ENCODE measurements at regions not wholly inside any gene's neighbourhood (a gene's known extent, or its start where the extent isn't known, plus 50 kb on each side); places are given as distances from the start of the nearest gene placed in this dataset.

DNA sequence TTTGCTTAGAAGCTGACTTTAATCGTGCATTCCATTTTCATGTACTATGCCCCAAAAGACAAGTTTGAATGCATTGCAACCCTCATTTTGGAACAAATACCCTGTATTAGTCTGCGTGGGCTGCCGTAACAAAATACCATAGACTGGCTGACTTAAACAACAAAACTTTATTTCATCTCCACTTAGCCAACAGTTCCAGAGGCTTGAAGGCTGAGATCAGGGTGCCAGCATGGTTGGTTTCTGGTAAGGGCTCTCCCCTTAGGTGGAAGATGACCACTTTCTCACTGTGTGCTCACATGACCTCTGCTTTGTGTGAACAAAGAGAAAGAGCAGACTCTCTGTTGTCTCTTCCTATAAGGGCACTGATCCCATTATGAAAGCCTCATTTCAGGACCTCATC, 431.7 kb upstream of the MAP3K7 start:
- H3K27me3 ChIP-seq (ENCODE audit: control insufficient read depth in 3 of 3, insufficient read depth in 3 of 3, low read length in 3 of 3) = no peaks in the 10 kb centered on the region
- no peaks in the 10 kb centered on the region for H3K9me3 ChIP-seq (ENCODE audit: control insufficient read depth in 3 of 3, low read length in 3 of 3)
- no peaks in the 10 kb centered on the region for H3K36me3 ChIP-seq (ENCODE audit: control insufficient read depth in 3 of 3, insufficient read depth in 3 of 3, low read length in 3 of 3)
- no peak overlapping the region for H3K9ac ChIP-seq (ENCODE audit: low read depth in 1 of 3, low read length in 3 of 3)
- no peak overlapping the region for H3K4me3 ChIP-seq (ENCODE audit: low read length in 3 of 3)
- H3K27ac ChIP-seq (ENCODE audit: low read depth, low read length) = no peak overlapping the region
- no peaks in the 10 kb centered on the region for H3K4me1 ChIP-seq (ENCODE audit: control insufficient read depth in 3 of 3, insufficient read depth in 3 of 3, low read length in 3 of 3)

- Histone ChIP-seq H3K4me1 (ENCODE audit: control insufficient read depth in 3 of 3, insufficient read depth in 3 of 3, low read length in 3 of 3) (no peaks in the 10 kb centered on the region), H3K27me3 (ENCODE audit: control insufficient read depth in 3 of 3, insufficient read depth in 3 of 3, low read length in 3 of 3) (no peaks in the 10 kb centered on the region), H3K4me3 (ENCODE audit: low read length in 3 of 3) (no peak overlapping the region), H3K9ac (ENCODE audit: low read depth in 1 of 3, low read length in 3 of 3) (no peak overlapping the region), H3K36me3 (ENCODE audit: control insufficient read depth in 3 of 3, insufficient read depth in 3 of 3, low read length in 3 of 3) (no peaks in the 10 kb centered on the region), H3K27ac (ENCODE audit: low read depth, low read length) (no peak overlapping the region), H3K9me3 (ENCODE audit: control insufficient read depth in 3 of 3, low read length in 3 of 3) (no peaks in the 10 kb centered on the region)
Measured at GRCh38 chr6:91013511-91013910, 426.6 kb upstream of the MAP3K7 start.

- Histone ChIP-seq H3K4me1 (ENCODE audit: control insufficient read depth in 3 of 3, insufficient read depth in 3 of 3, low read length in 3 of 3) (no peaks in the 10 kb centered on the region), H3K27ac (ENCODE audit: low read depth, low read length) (no peak overlapping the region), H3K9me3 (ENCODE audit: control insufficient read depth in 3 of 3, low read length in 3 of 3) (no peaks in the 10 kb centered on the region), H3K36me3 (ENCODE audit: control insufficient read depth in 3 of 3, insufficient read depth in 3 of 3, low read length in 3 of 3) (no peaks in the 10 kb centered on the region), H3K9ac (ENCODE audit: low read depth in 1 of 3, low read length in 3 of 3) (no peak overlapping the region), H3K4me3 (ENCODE audit: low read length in 3 of 3) (no peak overlapping the region), H3K27me3 (ENCODE audit: control insufficient read depth in 3 of 3, insufficient read depth in 3 of 3, low read length in 3 of 3) (no peaks in the 10 kb centered on the region)
Measured at GRCh38 chr6:90997076-90997475, 410.2 kb upstream of the MAP3K7 start.

- Histone ChIP-seq H3K9ac (ENCODE audit: low read depth in 1 of 3, low read length in 3 of 3) (no peak overlapping the region), H3K4me3 (ENCODE audit: low read length in 3 of 3) (no peak overlapping the region), H3K27me3 (ENCODE audit: control insufficient read depth in 3 of 3, insufficient read depth in 3 of 3, low read length in 3 of 3) (no peaks in the 10 kb centered on the region), H3K9me3 (ENCODE audit: control insufficient read depth in 3 of 3, low read length in 3 of 3) (no peaks in the 10 kb centered on the region), H3K4me1 (ENCODE audit: control insufficient read depth in 3 of 3, insufficient read depth in 3 of 3, low read length in 3 of 3) (no peaks in the 10 kb centered on the region), H3K27ac (ENCODE audit: low read depth, low read length) (no peak overlapping the region), H3K36me3 (ENCODE audit: control insufficient read depth in 3 of 3, insufficient read depth in 3 of 3, low read length in 3 of 3) (no peaks in the 10 kb centered on the region)
Measured at GRCh38 chr6:90993770-90994169, 406.9 kb upstream of the MAP3K7 start.

DNA sequence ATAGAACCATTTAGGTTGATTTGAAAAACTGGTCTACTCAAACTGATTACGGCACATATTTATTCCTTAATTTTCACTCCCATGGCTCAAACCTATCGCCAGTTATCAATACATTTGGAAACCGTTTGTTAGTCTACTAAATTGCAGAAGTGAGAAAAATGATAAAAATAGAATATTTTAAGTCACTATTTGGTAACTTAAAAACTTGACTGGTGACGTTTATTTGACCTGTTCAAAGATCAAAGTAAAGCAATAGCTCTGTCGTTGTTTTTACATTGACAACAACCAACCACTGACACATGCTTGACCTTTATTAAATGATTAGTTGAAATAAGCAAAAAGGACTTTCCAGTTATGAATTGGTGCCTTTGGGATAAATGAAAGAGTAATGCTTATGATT, 402.9 kb upstream of the MAP3K7 start:
- Histone ChIP-seq H3K27me3 (ENCODE audit: control insufficient read depth in 3 of 3, insufficient read depth in 3 of 3, low read length in 3 of 3) (no peaks in the 10 kb centered on the region), H3K27ac (ENCODE audit: low read depth, low read length) (no peak overlapping the region), H3K4me1 (ENCODE audit: control insufficient read depth in 3 of 3, insufficient read depth in 3 of 3, low read length in 3 of 3) (no peaks in the 10 kb centered on the region), H3K36me3 (ENCODE audit: control insufficient read depth in 3 of 3, insufficient read depth in 3 of 3, low read length in 3 of 3) (no peaks in the 10 kb centered on the region), H3K9me3 (ENCODE audit: control insufficient read depth in 3 of 3, low read length in 3 of 3) (no peaks in the 10 kb centered on the region), H3K4me3 (ENCODE audit: low read length in 3 of 3) (no peak overlapping the region), H3K9ac (ENCODE audit: low read depth in 1 of 3, low read length in 3 of 3) (no peak overlapping the region)

DNA sequence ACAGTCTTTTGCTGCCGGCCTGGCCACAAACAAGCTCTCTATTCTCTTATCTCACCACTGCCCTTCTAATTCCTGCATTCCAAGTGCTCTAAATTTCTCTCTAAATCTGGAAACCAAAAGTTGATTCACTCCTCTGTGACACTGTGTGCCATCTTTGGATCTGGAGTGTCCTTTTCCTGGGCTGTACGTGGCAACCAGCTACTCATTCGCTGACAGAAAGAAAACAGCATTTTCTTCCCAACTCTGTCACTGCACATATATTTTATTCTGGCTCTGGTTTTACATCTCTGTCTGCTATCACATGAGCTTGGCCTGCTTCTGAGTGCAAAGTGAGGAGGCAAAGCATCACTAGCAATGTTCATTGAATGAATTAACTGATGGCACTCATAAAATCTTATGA, 397.2 kb upstream of the MAP3K7 start:
- Histone ChIP-seq H3K27ac (ENCODE audit: low read depth, low read length) (no peak overlapping the region), H3K4me3 (ENCODE audit: low read length in 3 of 3) (no peak overlapping the region), H3K27me3 (ENCODE audit: control insufficient read depth in 3 of 3, insufficient read depth in 3 of 3, low read length in 3 of 3) (peaks cover 0 to 3% (median 0%) of the 10 kb centered on the region in 3 donors), H3K36me3 (ENCODE audit: control insufficient read depth in 3 of 3, insufficient read depth in 3 of 3, low read length in 3 of 3) (no peaks in the 10 kb centered on the region), H3K9ac (ENCODE audit: low read depth in 1 of 3, low read length in 3 of 3) (no peak overlapping the region), H3K4me1 (ENCODE audit: control insufficient read depth in 3 of 3, insufficient read depth in 3 of 3, low read length in 3 of 3) (no peaks in the 10 kb centered on the region), H3K9me3 (ENCODE audit: control insufficient read depth in 3 of 3, low read length in 3 of 3) (no peaks in the 10 kb centered on the region)

GRCh38 chr6:90983462-90983861, 396.6 kb upstream of the MAP3K7 start:
- Histone ChIP-seq H3K27ac (ENCODE audit: low read depth, low read length) (no peak overlapping the region), H3K9me3 (ENCODE audit: control insufficient read depth in 3 of 3, low read length in 3 of 3) (no peaks in the 10 kb centered on the region), H3K4me3 (ENCODE audit: low read length in 3 of 3) (no peak overlapping the region), H3K27me3 (ENCODE audit: control insufficient read depth in 3 of 3, insufficient read depth in 3 of 3, low read length in 3 of 3) (peaks cover 0 to 3% (median 0%) of the 10 kb centered on the region in 3 donors), H3K4me1 (ENCODE audit: control insufficient read depth in 3 of 3, insufficient read depth in 3 of 3, low read length in 3 of 3) (no peaks in the 10 kb centered on the region), H3K36me3 (ENCODE audit: control insufficient read depth in 3 of 3, insufficient read depth in 3 of 3, low read length in 3 of 3) (no peaks in the 10 kb centered on the region), H3K9ac (ENCODE audit: low read depth in 1 of 3, low read length in 3 of 3) (no peak overlapping the region)

DNA sequence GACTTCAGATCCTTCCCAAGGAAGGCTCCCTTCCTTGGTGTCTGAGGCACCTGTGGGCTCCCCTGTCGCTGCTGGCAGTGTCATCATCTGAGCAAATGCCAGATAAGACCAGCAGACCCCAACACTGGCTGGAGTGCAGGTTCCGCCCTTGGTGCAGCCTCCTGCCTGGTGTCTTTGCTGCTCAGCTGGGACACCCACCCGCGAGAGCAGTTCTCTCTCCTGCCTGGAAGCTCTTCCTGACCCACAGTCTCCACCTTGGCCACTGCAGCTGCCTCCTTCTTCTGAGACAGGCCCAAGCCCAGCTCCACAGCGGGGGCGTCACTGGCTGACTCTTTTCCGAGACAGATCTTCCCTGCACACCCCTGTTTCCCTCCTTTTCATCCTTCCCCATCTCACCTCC, 395.7 kb upstream of the MAP3K7 start:
- Histone ChIP-seq H3K4me3 (ENCODE audit: low read length in 3 of 3) (no peak overlapping the region), H3K9ac (ENCODE audit: low read depth in 1 of 3, low read length in 3 of 3) (no peak overlapping the region), H3K36me3 (ENCODE audit: control insufficient read depth in 3 of 3, insufficient read depth in 3 of 3, low read length in 3 of 3) (no peaks in the 10 kb centered on the region), H3K9me3 (ENCODE audit: control insufficient read depth in 3 of 3, low read length in 3 of 3) (no peaks in the 10 kb centered on the region), H3K27me3 (ENCODE audit: control insufficient read depth in 3 of 3, insufficient read depth in 3 of 3, low read length in 3 of 3) (peaks cover 0 to 3% (median 0%) of the 10 kb centered on the region in 3 donors), H3K4me1 (ENCODE audit: control insufficient read depth in 3 of 3, insufficient read depth in 3 of 3, low read length in 3 of 3) (no peaks in the 10 kb centered on the region), H3K27ac (ENCODE audit: low read depth, low read length) (no peak overlapping the region)

- Histone ChIP-seq H3K9me3 (ENCODE audit: control insufficient read depth in 3 of 3, low read length in 3 of 3) (no peaks in the 10 kb centered on the region), H3K4me1 (ENCODE audit: control insufficient read depth in 3 of 3, insufficient read depth in 3 of 3, low read length in 3 of 3) (no peaks in the 10 kb centered on the region), H3K27me3 (ENCODE audit: control insufficient read depth in 3 of 3, insufficient read depth in 3 of 3, low read length in 3 of 3) (peaks cover 0 to 3% (median 0%) of the 10 kb centered on the region in 3 donors), H3K9ac (ENCODE audit: low read depth in 1 of 3, low read length in 3 of 3) (no peak overlapping the region), H3K4me3 (ENCODE audit: low read length in 3 of 3) (no peak overlapping the region), H3K36me3 (ENCODE audit: control insufficient read depth in 3 of 3, insufficient read depth in 3 of 3, low read length in 3 of 3) (no peaks in the 10 kb centered on the region), H3K27ac (ENCODE audit: low read depth, low read length) (no peak overlapping the region)
Measured at GRCh38 chr6:90982051-90982450, 395.2 kb upstream of the MAP3K7 start.

GRCh38 chr6:90978046-90978445, 391.2 kb upstream of the MAP3K7 start:
- H3K27ac ChIP-seq (ENCODE audit: low read depth, low read length) = no peak overlapping the region
- H3K9ac ChIP-seq (ENCODE audit: low read depth in 1 of 3, low read length in 3 of 3) = no peak overlapping the region
- H3K9me3 ChIP-seq (ENCODE audit: control insufficient read depth in 3 of 3, low read length in 3 of 3) = no peaks in the 10 kb centered on the region
- H3K4me3 ChIP-seq (ENCODE audit: low read length in 3 of 3) = no peak overlapping the region
- no peaks in the 10 kb centered on the region for H3K36me3 ChIP-seq (ENCODE audit: control insufficient read depth in 3 of 3, insufficient read depth in 3 of 3, low read length in 3 of 3)
- no peaks in the 10 kb centered on the region for H3K27me3 ChIP-seq (ENCODE audit: control insufficient read depth in 3 of 3, insufficient read depth in 3 of 3, low read length in 3 of 3)
- no peaks in the 10 kb centered on the region for H3K4me1 ChIP-seq (ENCODE audit: control insufficient read depth in 3 of 3, insufficient read depth in 3 of 3, low read length in 3 of 3)

DNA sequence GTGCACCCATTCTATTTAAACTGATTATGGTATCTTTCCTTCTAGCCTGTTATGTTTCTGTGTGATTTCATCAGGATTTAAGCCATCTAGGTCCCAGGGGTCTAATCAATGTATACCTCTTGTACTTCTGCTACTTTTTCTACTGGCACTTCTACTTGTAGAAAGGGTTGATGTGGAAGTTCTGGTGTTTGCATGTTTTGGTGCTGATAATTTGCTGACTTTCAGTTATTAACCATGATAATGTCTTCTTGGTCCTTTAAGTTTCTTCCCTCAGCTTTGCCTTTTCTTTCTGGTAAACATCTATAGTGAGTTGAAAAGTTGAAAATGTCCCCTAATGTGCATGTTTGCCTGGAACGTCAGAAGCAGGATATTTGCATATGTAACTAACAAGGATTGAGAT, 390.6 kb upstream of the MAP3K7 start:
- Histone ChIP-seq H3K4me1 (ENCODE audit: control insufficient read depth in 3 of 3, insufficient read depth in 3 of 3, low read length in 3 of 3) (no peaks in the 10 kb centered on the region), H3K27ac (ENCODE audit: low read depth, low read length) (no peak overlapping the region), H3K36me3 (ENCODE audit: control insufficient read depth in 3 of 3, insufficient read depth in 3 of 3, low read length in 3 of 3) (no peaks in the 10 kb centered on the region), H3K9me3 (ENCODE audit: control insufficient read depth in 3 of 3, low read length in 3 of 3) (no peaks in the 10 kb centered on the region), H3K27me3 (ENCODE audit: control insufficient read depth in 3 of 3, insufficient read depth in 3 of 3, low read length in 3 of 3) (no peaks in the 10 kb centered on the region), H3K4me3 (ENCODE audit: low read length in 3 of 3) (no peak overlapping the region), H3K9ac (ENCODE audit: low read depth in 1 of 3, low read length in 3 of 3) (no peak overlapping the region)

Measured in skeletal muscle tissue (tissue), 3 donors.